Ovary (tissue), 3 donors: ENCODE measurements at regions not wholly inside any gene's neighbourhood (a gene's known extent, or its start where the extent isn't known, plus 50 kb on each side); places are given as distances from the start of the nearest gene placed in this dataset.
"Not testable (repeated sequence)": the region's sequence is repeated elsewhere in the genome, so short reads cannot be mapped to it uniquely, and the experiment has no call there.

Experiments
- EP300 ChIP-seq: sonication (generic); formaldehyde crosslinking; IDR thresholded peaks from one replicate; pipeline ENCODE4 v1.6.1; 2017; ENCODE audit warnings: antibody characterized with exemption
- POLR2A ChIP-seq: fragments of 450-650 bp; IDR thresholded peaks from one replicate; pipeline ENCODE4 v1.6.1; 2017; ENCODE audit warnings: antibody characterized with exemption, mild to moderate bottlenecking, moderate library complexity
- TF ChIP-seq, protein P1 (sequence below), 3 donors: fragments of 450-650 bp in 2 of 3; fragments of 200-600 bp in 1 of 3; IDR thresholded peaks; one replicate each; pipeline versions ENCODE4 v1.5.1 to v1.8.0; 2016 to 2022; ENCODE audit warnings: antibody characterized with exemption in 3 of 3, mild to moderate bottlenecking in 1 of 3
- donor health status: DM: no; HTN: no; CAD: no.

DNA sequence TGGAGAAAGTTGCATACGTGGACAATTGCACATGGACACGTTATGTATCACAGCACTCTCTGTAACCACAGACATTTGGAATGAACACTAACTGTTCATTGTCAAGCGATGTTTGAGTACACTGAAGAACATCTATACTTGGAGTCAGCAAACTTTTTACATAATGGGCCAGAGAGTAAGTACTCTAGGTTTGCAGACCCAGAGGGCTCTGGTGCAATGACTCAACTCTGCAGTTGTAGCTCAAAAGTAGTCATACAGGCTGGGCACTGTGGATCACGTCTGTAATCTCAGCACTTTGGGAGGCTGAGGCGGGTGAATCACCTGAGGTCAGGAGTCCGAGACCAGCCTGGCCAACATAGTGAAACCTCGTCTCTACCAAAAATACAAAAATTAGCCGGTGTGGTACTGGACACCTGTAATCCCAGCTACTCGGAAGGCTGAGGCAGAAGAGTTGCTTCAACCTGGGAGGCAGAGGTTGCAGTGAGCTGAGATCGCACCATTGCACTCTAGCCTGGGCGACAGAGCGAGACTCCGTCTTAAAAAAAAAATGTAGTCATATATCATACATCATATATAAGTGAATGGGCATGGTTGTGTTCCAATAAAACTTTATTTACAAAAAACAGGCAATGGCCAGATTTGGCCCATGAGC lies 67.4 kb upstream of the NCOA3 start:
- TF ChIP-seq, protein P1, sequence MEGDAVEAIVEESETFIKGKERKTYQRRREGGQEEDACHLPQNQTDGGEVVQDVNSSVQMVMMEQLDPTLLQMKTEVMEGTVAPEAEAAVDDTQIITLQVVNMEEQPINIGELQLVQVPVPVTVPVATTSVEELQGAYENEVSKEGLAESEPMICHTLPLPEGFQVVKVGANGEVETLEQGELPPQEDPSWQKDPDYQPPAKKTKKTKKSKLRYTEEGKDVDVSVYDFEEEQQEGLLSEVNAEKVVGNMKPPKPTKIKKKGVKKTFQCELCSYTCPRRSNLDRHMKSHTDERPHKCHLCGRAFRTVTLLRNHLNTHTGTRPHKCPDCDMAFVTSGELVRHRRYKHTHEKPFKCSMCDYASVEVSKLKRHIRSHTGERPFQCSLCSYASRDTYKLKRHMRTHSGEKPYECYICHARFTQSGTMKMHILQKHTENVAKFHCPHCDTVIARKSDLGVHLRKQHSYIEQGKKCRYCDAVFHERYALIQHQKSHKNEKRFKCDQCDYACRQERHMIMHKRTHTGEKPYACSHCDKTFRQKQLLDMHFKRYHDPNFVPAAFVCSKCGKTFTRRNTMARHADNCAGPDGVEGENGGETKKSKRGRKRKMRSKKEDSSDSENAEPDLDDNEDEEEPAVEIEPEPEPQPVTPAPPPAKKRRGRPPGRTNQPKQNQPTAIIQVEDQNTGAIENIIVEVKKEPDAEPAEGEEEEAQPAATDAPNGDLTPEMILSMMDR (IDR thresholded peaks at IDR 0.05), result not testable (repeated sequence)
- not testable (repeated sequence) for TF ChIP-seq POLR2A, EP300
